ENCODE measurements at regions not wholly inside any gene's neighbourhood (a gene's known extent, or its start where the extent isn't known, plus 50 kb on each side); places are given as distances from the start of the nearest gene placed in this dataset.

GRCh38 chr5:174607916-174608315 is 116.5 kb upstream of the MSX2 start:
- no peak for TF ChIP-seq CTCF (IDR thresholded peaks at IDR 0.05 in 8 of 11, conservative IDR thresholded peaks at IDR 0.05 in 3 of 11)
- no peak for TF ChIP-seq POLR2A (IDR thresholded peaks at IDR 0.05)
